ENCODE measurements at regions not wholly inside any gene's neighbourhood (a gene's known extent, or its start where the extent isn't known, plus 50 kb on each side); places are given as distances from the start of the nearest gene placed in this dataset.

- H3K4me3 ChIP-seq: no peak overlapping the region
- no peak for TF ChIP-seq POLR2A (IDR thresholded peaks at IDR 0.05)
- no peaks in the 10 kb centered on the region for H3K27me3 ChIP-seq
- no peaks in the 10 kb centered on the region for H3K36me3 ChIP-seq
- no peak for DNase-seq
- H3K27ac ChIP-seq: no peak overlapping the region
- no peaks in the 10 kb centered on the region for H3K4me1 ChIP-seq (ENCODE audit: insufficient read depth)
- intact Hi-C loops (cut with DNase I): no loop called here
- H3K9me3 ChIP-seq: no peaks in the 10 kb centered on the region
Observed at GRCh38 chr3:76938962-76939361, 100.9 kb upstream of the ROBO2 start.

DNA sequence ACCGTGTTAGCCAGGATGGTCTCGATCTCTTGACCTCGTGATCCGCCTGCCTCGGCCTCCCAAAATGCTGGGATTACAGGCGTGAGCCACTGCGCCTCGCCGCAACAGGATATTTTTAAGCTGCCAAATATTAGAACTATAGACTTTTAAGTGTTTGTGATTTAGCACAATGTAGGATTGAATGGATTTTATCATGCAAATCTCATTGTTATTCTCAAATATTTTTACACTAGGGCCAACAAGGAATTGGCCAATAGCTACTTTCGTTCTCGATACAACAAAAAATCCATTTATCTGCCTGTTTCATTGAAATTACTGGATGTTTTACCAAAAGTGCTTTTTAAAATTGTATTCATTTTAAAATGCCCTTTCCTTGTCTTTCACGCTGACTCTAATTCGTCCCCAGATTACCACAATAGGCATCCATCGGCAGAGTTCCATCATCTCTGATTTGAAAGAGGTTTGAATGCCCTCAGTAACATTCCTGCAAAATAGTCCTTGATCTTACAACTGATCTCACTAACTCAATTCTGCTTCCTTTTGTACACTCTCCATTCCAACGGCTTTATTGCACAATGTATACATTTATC is 99.6 kb upstream of the ROBO2 start:
- Histone ChIP-seq H3K27ac (no peak overlapping the region), H3K27me3 (no peaks in the 10 kb centered on the region), H3K4me1 (ENCODE audit: insufficient read depth) (no peaks in the 10 kb centered on the region), H3K9me3 (no peaks in the 10 kb centered on the region), H3K36me3 (no peaks in the 10 kb centered on the region), H3K4me3 (no peak overlapping the region)
- intact Hi-C loops (cut with DNase I): no loop called here
- 94 to 95% (median 94%) methylated on average over 15 of the region's 15 CpGs for WGBS, 3 donors
- no peak for DNase-seq
- TF ChIP-seq EP300 (IDR thresholded peaks at IDR 0.05): no peak
- TF ChIP-seq, protein P1, sequence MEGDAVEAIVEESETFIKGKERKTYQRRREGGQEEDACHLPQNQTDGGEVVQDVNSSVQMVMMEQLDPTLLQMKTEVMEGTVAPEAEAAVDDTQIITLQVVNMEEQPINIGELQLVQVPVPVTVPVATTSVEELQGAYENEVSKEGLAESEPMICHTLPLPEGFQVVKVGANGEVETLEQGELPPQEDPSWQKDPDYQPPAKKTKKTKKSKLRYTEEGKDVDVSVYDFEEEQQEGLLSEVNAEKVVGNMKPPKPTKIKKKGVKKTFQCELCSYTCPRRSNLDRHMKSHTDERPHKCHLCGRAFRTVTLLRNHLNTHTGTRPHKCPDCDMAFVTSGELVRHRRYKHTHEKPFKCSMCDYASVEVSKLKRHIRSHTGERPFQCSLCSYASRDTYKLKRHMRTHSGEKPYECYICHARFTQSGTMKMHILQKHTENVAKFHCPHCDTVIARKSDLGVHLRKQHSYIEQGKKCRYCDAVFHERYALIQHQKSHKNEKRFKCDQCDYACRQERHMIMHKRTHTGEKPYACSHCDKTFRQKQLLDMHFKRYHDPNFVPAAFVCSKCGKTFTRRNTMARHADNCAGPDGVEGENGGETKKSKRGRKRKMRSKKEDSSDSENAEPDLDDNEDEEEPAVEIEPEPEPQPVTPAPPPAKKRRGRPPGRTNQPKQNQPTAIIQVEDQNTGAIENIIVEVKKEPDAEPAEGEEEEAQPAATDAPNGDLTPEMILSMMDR (IDR thresholded peaks at IDR 0.05): no peak
- TF ChIP-seq POLR2A (IDR thresholded peaks at IDR 0.05): no peak

DNA sequence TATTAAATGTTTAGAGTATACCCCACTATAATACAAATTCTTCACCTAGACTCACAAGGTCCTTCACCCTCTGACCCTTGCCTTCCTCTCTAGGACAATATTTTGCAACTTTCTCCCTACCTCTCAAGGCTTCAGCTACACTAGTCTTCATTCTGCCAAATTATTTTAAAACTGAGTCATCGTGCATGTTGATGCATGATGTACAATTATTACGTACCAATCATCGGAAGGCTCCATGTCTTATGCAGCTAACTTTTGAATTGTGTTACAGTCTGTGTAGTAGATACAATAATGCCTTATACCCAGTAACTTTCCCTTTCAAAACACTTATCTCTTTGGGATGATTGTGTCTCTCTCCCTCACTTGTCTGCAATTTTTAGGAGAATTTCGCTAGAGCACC is 98.5 kb upstream of the ROBO2 start:
- TF ChIP-seq POLR2A (IDR thresholded peaks at IDR 0.05): no peak
- H3K27me3 ChIP-seq: no peaks in the 10 kb centered on the region
- WGBS, 3 donors: 87 to 92% (median 90%) methylated on average over 4 of the region's 4 CpGs
- no peak overlapping the region for H3K27ac ChIP-seq
- DNase-seq: no peak
- intact Hi-C loops (cut with DNase I): no loop called here
- no peaks in the 10 kb centered on the region for H3K9me3 ChIP-seq
- no peak overlapping the region for H3K4me3 ChIP-seq
- no peaks in the 10 kb centered on the region for H3K36me3 ChIP-seq
- no peaks in the 10 kb centered on the region for H3K4me1 ChIP-seq (ENCODE audit: insufficient read depth)

DNA sequence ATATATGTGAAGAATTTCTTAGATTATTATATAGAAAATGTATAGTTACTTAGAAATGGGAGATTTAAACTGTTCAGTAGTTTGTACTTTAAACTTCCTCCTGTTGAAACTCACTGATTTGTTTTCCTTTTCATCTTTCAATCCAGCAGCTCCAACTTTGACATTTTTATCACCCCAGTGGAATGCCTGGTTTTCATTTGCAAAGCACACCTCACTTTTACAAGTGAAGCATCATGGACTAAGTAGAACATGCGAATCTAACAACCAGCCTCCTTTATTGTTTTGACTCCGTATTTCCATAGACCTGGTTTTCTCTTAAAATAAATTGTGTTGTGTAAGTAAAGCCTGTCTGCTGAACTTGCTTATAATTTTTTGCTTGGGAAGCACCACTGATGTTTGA is 97.8 kb upstream of the ROBO2 start:
- Histone ChIP-seq H3K9me3 (no peaks in the 10 kb centered on the region), H3K4me3 (no peak overlapping the region), H3K27me3 (no peaks in the 10 kb centered on the region), H3K36me3 (no peaks in the 10 kb centered on the region), H3K4me1 (ENCODE audit: insufficient read depth) (no peaks in the 10 kb centered on the region), H3K27ac (no peak overlapping the region)
- intact Hi-C loops (cut with DNase I): no loop called here
- DNase-seq: no peak
- TF ChIP-seq, protein P1 (IDR thresholded peaks at IDR 0.05): no peak
- TF ChIP-seq EP300 (IDR thresholded peaks at IDR 0.05) (no peak), POLR2A (IDR thresholded peaks at IDR 0.05) (no peak)
- WGBS, 3 donors: 88 to 92% (median 90%) methylated on average over 2 of the region's 2 CpGs

GRCh38 chr3:76943058-76943457 is 96.8 kb upstream of the ROBO2 start:
- Histone ChIP-seq H3K36me3 (no peaks in the 10 kb centered on the region), H3K9me3 (no peaks in the 10 kb centered on the region), H3K4me3 (no peak overlapping the region), H3K27ac (no peak overlapping the region), H3K27me3 (no peaks in the 10 kb centered on the region), H3K4me1 (ENCODE audit: insufficient read depth) (no peaks in the 10 kb centered on the region)
- WGBS, 3 donors: 38 to 60% (median 55%) methylated on average over 3 of the region's 3 CpGs
- intact Hi-C loops (cut with DNase I): no loop called here
- TF ChIP-seq, protein P1 (IDR thresholded peaks at IDR 0.05): no peak
- no peak for TF ChIP-seq EP300 (IDR thresholded peaks at IDR 0.05)
- no peak for TF ChIP-seq POLR2A (IDR thresholded peaks at IDR 0.05)
- no peak for DNase-seq

Data from ovary (tissue), 7 donors.